ENCODE measurements at regions not wholly inside any gene's neighbourhood (a gene's known extent, or its start where the extent isn't known, plus 50 kb on each side); places are given as distances from the start of the nearest gene placed in this dataset.

GRCh38 chr3:13963137-13963886 is 83.4 kb upstream of the WNT7A start:
- Histone ChIP-seq H3K27me3 (ENCODE audit: insufficient read depth, low read length) (no peaks in the 10 kb centered on the region), H3K4me3 (ENCODE audit: insufficient read depth, low read depth, low read length) (no peak overlapping the region), H3K9ac (ENCODE audit: low read length) (no peak overlapping the region), H3K4me1 (ENCODE audit: insufficient read depth, low read length) (no peaks in the 10 kb centered on the region), H4K20me1 (ENCODE audit: insufficient read depth, low read length) (no peaks in the 10 kb centered on the region), H3K4me2 (ENCODE audit: low read length) (no peak overlapping the region), H3K9me3 (ENCODE audit: insufficient read depth, low read depth, low read length) (no peaks in the 10 kb centered on the region), H3K27ac (ENCODE audit: low read depth, low read length) (no peak overlapping the region), H3K79me2 (ENCODE audit: insufficient read depth, low read length) (no peaks in the 10 kb centered on the region), H2AFZ (ENCODE audit: low read depth, low read length) (no peak overlapping the region), H3K36me3 (ENCODE audit: insufficient read depth, low read length) (no peaks in the 10 kb centered on the region)
- H3K27me3 Mint-ChIP-seq (ENCODE audit: low read depth, unreplicated experiment), result peaks cover 47% of the 10 kb centered on the region
- H3K27ac Mint-ChIP-seq (ENCODE audit: unreplicated experiment), result no peak overlapping the region
- DNase-seq (ENCODE audit: low read depth), result no peak
- no peak for FAIRE-seq
- TF ChIP-seq CTCF (IDR thresholded peaks at IDR 0.05; ENCODE audit: insufficient read depth, low read depth, low read length), result no peak
- no peak for TF ChIP-seq EZH2 (IDR thresholded peaks at IDR 0.05; ENCODE audit: insufficient read depth, low read length)
- H3K4me1 Mint-ChIP-seq (ENCODE audit: low read depth, unreplicated experiment), result no peaks in the 10 kb centered on the region
- peaks cover 13% of the 10 kb centered on the region for H3K9me3 Mint-ChIP-seq (ENCODE audit: unreplicated experiment)
- H3K36me3 Mint-ChIP-seq (ENCODE audit: low read depth, unreplicated experiment), result no peaks in the 10 kb centered on the region
- H3K4me3 Mint-ChIP-seq (ENCODE audit: unreplicated experiment), result no peak overlapping the region

- Histone ChIP-seq H3K4me3 (ENCODE audit: insufficient read depth, low read depth, low read length) (no peak overlapping the region), H3K4me2 (ENCODE audit: low read length) (no peak overlapping the region), H2AFZ (ENCODE audit: low read depth, low read length) (no peak overlapping the region), H3K9me3 (ENCODE audit: insufficient read depth, low read depth, low read length) (no peaks in the 10 kb centered on the region), H3K27ac (ENCODE audit: low read depth, low read length) (no peak overlapping the region), H3K36me3 (ENCODE audit: insufficient read depth, low read length) (no peaks in the 10 kb centered on the region), H3K79me2 (ENCODE audit: insufficient read depth, low read length) (no peaks in the 10 kb centered on the region), H3K9ac (ENCODE audit: low read length) (no peak overlapping the region), H3K4me1 (ENCODE audit: insufficient read depth, low read length) (no peaks in the 10 kb centered on the region), H3K27me3 (ENCODE audit: insufficient read depth, low read length) (no peaks in the 10 kb centered on the region), H4K20me1 (ENCODE audit: insufficient read depth, low read length) (no peaks in the 10 kb centered on the region)
- no peak for FAIRE-seq
- H3K27ac Mint-ChIP-seq (ENCODE audit: unreplicated experiment), result no peak overlapping the region
- H3K9me3 Mint-ChIP-seq (ENCODE audit: unreplicated experiment), result peaks cover 7% of the 10 kb centered on the region
- H3K4me3 Mint-ChIP-seq (ENCODE audit: unreplicated experiment), result no peak overlapping the region
- no peaks in the 10 kb centered on the region for H3K4me1 Mint-ChIP-seq (ENCODE audit: low read depth, unreplicated experiment)
- TF ChIP-seq EZH2 (IDR thresholded peaks at IDR 0.05; ENCODE audit: insufficient read depth, low read length) (no peak), CTCF (IDR thresholded peaks at IDR 0.05; ENCODE audit: insufficient read depth, low read depth, low read length) (no peak)
- DNase-seq (ENCODE audit: low read depth), result no peak
- no peaks in the 10 kb centered on the region for H3K36me3 Mint-ChIP-seq (ENCODE audit: low read depth, unreplicated experiment)
- peaks cover 27% of the 10 kb centered on the region for H3K27me3 Mint-ChIP-seq (ENCODE audit: low read depth, unreplicated experiment)
These were observed 75.0 kb upstream of the WNT7A start for GRCh38 chr3:13954741-13955483.

- Mint-ChIP-seq H3K4me1 (ENCODE audit: low read depth, unreplicated experiment) (no peaks in the 10 kb centered on the region), H3K36me3 (ENCODE audit: low read depth, unreplicated experiment) (no peaks in the 10 kb centered on the region), H3K9me3 (ENCODE audit: unreplicated experiment) (peaks cover 7% of the 10 kb centered on the region), H3K27ac (ENCODE audit: unreplicated experiment) (no peak overlapping the region), H3K27me3 (ENCODE audit: low read depth, unreplicated experiment) (peaks cover 27% of the 10 kb centered on the region), H3K4me3 (ENCODE audit: unreplicated experiment) (no peak overlapping the region)
- DNase-seq (ENCODE audit: low read depth), result no peak
- Histone ChIP-seq H3K36me3 (ENCODE audit: insufficient read depth, low read length) (no peaks in the 10 kb centered on the region), H3K4me2 (ENCODE audit: low read length) (no peak overlapping the region), H4K20me1 (ENCODE audit: insufficient read depth, low read length) (no peaks in the 10 kb centered on the region), H3K4me1 (ENCODE audit: insufficient read depth, low read length) (no peaks in the 10 kb centered on the region), H3K9ac (ENCODE audit: low read length) (no peak overlapping the region), H3K9me3 (ENCODE audit: insufficient read depth, low read depth, low read length) (no peaks in the 10 kb centered on the region), H3K79me2 (ENCODE audit: insufficient read depth, low read length) (no peaks in the 10 kb centered on the region), H2AFZ (ENCODE audit: low read depth, low read length) (no peak overlapping the region), H3K4me3 (ENCODE audit: insufficient read depth, low read depth, low read length) (no peak overlapping the region), H3K27ac (ENCODE audit: low read depth, low read length) (no peak overlapping the region), H3K27me3 (ENCODE audit: insufficient read depth, low read length) (no peaks in the 10 kb centered on the region)
- no peak for FAIRE-seq
- no peak for TF ChIP-seq CTCF (IDR thresholded peaks at IDR 0.05; ENCODE audit: insufficient read depth, low read depth, low read length)
- TF ChIP-seq EZH2 (IDR thresholded peaks at IDR 0.05; ENCODE audit: insufficient read depth, low read length), result no peak
These were observed 74.4 kb upstream of the WNT7A start for GRCh38 chr3:13954266-13954665.

All from astrocyte (in vitro differentiated cells and primary cell).